ENCODE measurements at regions not wholly inside any gene's neighbourhood (a gene's known extent, or its start where the extent isn't known, plus 50 kb on each side); places are given as distances from the start of the nearest gene placed in this dataset.

DNA sequence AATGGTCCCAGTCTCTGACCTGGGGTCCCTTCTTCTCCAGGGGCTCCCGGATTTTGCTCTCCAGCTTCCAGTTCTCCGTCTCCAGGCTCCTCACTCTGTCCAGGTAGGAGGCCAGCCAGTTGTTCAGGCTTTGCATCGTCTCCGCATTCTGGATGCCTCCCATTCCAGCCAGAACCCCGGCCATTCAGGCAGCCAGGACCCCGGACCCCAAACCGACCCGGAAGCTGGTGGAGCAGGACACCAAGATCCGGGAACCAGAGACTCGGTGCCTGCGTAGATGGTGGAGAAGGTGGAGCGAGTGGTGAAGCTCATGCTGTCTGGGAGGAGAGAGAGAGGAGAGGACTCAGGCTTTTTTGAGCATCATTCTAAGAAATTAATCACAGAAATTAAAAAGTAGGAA lies 572.4 kb upstream of the NCAM2 start:
- TF ChIP-seq ZNF274 (IDR thresholded peaks at IDR 0.05; ENCODE audit: borderline replicate concordance, low read depth, low read length): no peak
- TF ChIP-seq ZNF445 (CRISPR knock-in tag; IDR thresholded peaks at IDR 0.05; ENCODE audit: low read depth): no peak
- TF ChIP-seq BHLHE40 (IDR thresholded peaks at IDR 0.05; ENCODE audit: low read length): no peak
- TF ChIP-seq, protein P1, sequence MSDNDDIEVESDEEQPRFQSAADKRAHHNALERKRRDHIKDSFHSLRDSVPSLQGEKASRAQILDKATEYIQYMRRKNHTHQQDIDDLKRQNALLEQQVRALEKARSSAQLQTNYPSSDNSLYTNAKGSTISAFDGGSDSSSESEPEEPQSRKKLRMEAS (CRISPR knock-in tag; IDR thresholded peaks at IDR 0.05): no peak
- TF ChIP-seq POLR2B (IDR thresholded peaks at IDR 0.05; ENCODE audit: low read depth, partially characterized antibody): no peak
- TF ChIP-seq MTA3 (IDR thresholded peaks at IDR 0.05; ENCODE audit: borderline replicate concordance): no peak
- no peak for TF ChIP-seq NRF1 (conservative IDR thresholded peaks at IDR 0.05 in 1 of 2, IDR thresholded peaks at IDR 0.05 in 1 of 2)

All from K562 (cell line).